Gastroesophageal sphincter (tissue), 4 donors: ENCODE measurements at regions not wholly inside any gene's neighbourhood (a gene's known extent, or its start where the extent isn't known, plus 50 kb on each side); places are given as distances from the start of the nearest gene placed in this dataset.

Experiments
- ATAC-seq: fragments of 150-250 bp; one replicate; pipeline ENCODE4 v1.9.1; 2016; ENCODE audit warnings: mild to moderate bottlenecking, moderate library complexity
- H3K27ac ChIP-seq, 4 donors: fragments of 200-600 bp; sonication (generic) in 3 of 4; 1 replicate in 3 of 4; 2 replicates in 1 of 4; pipeline ENCODE4 v1.5.1; 2016 to 2019
- H3K27me3 ChIP-seq: fragments of 200-600 bp; sonication (generic); one replicate; pipeline ENCODE4 v1.5.1; 2019
- H3K36me3 ChIP-seq, 2 donors: fragments of 200-600 bp; sonication (generic); one replicate each; pipeline ENCODE4 v1.5.1; 2019; ENCODE audit warnings: control low read depth in 1 of 2
- H3K4me1 ChIP-seq, 3 donors: fragments of 200-600 bp; sonication (generic); 1 replicate in 2 of 3; 2 replicates in 1 of 3; pipeline ENCODE4 v1.5.1; 2016 to 2019; ENCODE audit warnings: control low read depth in 2 of 3
- H3K4me3 ChIP-seq, 2 donors: fragments of 200-600 bp; sonication (generic); one replicate each; pipeline ENCODE4 v1.5.1; 2019; ENCODE audit warnings: mild to moderate bottlenecking in 1 of 2, moderate library complexity in 1 of 2
- H3K9me3 ChIP-seq, 3 donors: fragments of 200-600 bp; sonication (generic); one replicate each; pipeline ENCODE4 v1.5.1; 2017 to 2019; ENCODE audit warnings: control low read depth in 2 of 3
- CTCF ChIP-seq, 4 experiments: fragments of 200-600 bp in 2 of 4; fragments of 450-650 bp in 2 of 4; sonication (generic) in 1 of 4; IDR thresholded peaks; one replicate each; pipeline ENCODE4 v1.5.1; 2017 to 2019; ENCODE audit warnings: antibody characterized with exemption in 4 of 4, mild to moderate bottlenecking in 2 of 4, moderate library complexity in 2 of 4
- EP300 ChIP-seq: sonication (generic); formaldehyde crosslinking; IDR thresholded peaks from one replicate; pipeline ENCODE4 v1.6.1; 2017; ENCODE audit warnings: antibody characterized with exemption, mild to moderate bottlenecking
- POLR2A ChIP-seq, 2 donors: fragments of 450-650 bp; IDR thresholded peaks; one replicate each; pipeline ENCODE4 v1.6.1; 2017; ENCODE audit warnings: antibody characterized with exemption in 2 of 2, mild to moderate bottlenecking in 2 of 2, moderate library complexity in 1 of 2
- POLR2AphosphoS5 ChIP-seq: sonication (generic); formaldehyde crosslinking; IDR thresholded peaks from one replicate; pipeline ENCODE4 v1.6.1; 2017; ENCODE audit warnings: antibody characterized with exemption
- WGBS, 2 donors: methylation state at CpG; one replicate each; pipeline ENCODE4 v1.1.5; 2018; ENCODE audit warnings: low coverage in 1 of 2; 5-methylcytosine and 5-hydroxymethylcytosine counted together

DNA sequence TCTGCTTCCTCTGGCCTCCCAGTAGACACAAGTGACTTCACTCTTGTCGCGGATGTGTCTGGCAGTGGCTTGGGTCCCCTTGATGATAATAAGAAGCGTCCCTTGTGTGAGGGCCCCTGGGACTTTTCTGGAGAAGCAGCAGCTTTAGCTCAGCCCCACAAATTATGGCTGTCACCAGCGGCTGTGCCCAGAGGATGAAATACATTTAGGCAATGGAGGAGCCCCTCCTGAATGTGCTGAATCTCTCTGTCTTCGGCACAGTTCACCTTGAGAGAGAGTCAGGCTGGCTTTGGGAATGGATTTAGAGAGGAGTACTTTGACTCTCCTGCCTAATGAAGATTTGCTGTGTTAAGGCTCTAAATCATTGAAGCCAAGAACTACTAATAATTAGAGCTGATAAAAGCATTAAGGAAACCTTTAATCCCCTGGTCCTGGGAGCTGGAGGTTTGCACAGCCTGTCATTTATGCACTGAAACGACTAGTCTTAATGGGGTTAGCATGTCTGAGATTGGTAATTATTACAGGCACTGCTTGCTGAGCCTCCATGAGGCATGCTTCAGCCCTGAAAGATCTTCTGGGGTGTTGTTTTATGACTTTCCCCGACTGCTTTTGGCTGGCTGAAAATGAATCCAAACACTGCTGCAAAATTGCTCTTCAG, 127.0 kb downstream of the TENT4A start:
- no peak for ATAC-seq
- no peaks in the 10 kb centered on the region for H3K9me3 ChIP-seq
- TF ChIP-seq POLR2A (IDR thresholded peaks at IDR 0.05) (no peak), CTCF (IDR thresholded peaks at IDR 0.05) (no peak), POLR2AphosphoS5 (no peak), EP300 (no peak)
- peaks cover 12% of the 10 kb centered on the region for H3K27me3 ChIP-seq
- H3K36me3 ChIP-seq, result no peaks in the 10 kb centered on the region
- WGBS, 2 donors, result 55 to 78% methylated on average over 3 to 7 of the region's 7 CpGs
- no peaks in the 10 kb centered on the region for H3K4me1 ChIP-seq
- H3K4me3 ChIP-seq, result no peak overlapping the region
- H3K27ac ChIP-seq, result no peak overlapping the region

DNA sequence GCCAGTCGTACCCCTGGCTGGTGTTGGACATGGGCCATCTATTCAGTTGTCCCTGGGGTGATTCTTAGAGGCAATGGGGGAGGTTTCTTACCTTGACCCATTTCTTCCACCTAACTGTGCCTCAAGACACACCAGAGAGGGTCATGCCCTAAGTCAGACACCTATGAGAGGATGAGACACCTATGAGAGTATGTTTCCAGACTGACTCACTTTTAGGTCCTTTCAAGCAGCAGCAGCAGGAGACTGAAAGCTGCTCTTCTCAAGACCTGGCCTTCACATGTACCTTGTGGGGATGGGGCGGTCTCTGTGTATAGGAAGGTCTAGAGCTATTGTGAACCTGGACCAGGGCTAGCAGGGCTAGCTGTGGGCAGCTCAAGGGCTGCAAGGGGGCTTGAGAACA, 130.1 kb downstream of the TENT4A start:
- Histone ChIP-seq H3K27me3 (peaks cover 3% of the 10 kb centered on the region), H3K4me1 (no peaks in the 10 kb centered on the region), H3K27ac (no peak overlapping the region), H3K4me3 (no peak overlapping the region), H3K9me3 (no peaks in the 10 kb centered on the region), H3K36me3 (no peaks in the 10 kb centered on the region)
- TF ChIP-seq POLR2A (IDR thresholded peaks at IDR 0.05) (no peak), POLR2AphosphoS5 (no peak), CTCF (IDR thresholded peaks at IDR 0.05) (no peak), EP300 (no peak)
- 43 to 75% methylated on average over 1 of the region's 2 CpGs for WGBS, 2 donors
- no peak for ATAC-seq

- ATAC-seq, result no peak
These were observed 130.6 kb downstream of the TENT4A start for GRCh38 chr5:6843821-6844220.

GRCh38 chr5:6845856-6846255, 132.6 kb downstream of the TENT4A start:
- H3K27ac ChIP-seq, result no peak overlapping the region
- H3K36me3 ChIP-seq, result no peaks in the 10 kb centered on the region
- peaks cover 0 to 4% (median 0%) of the 10 kb centered on the region in 3 donors for H3K9me3 ChIP-seq
- H3K27me3 ChIP-seq, result no peaks in the 10 kb centered on the region
- H3K4me3 ChIP-seq, result no peak overlapping the region
- H3K4me1 ChIP-seq, result no peaks in the 10 kb centered on the region
- no peak for ATAC-seq
- 90% methylated on average over 2 of the region's 17 CpGs for WGBS, 2 donors
- TF ChIP-seq POLR2A (IDR thresholded peaks at IDR 0.05), result no peak
- no peak for TF ChIP-seq EP300
- TF ChIP-seq CTCF (IDR thresholded peaks at IDR 0.05), result no peak
- TF ChIP-seq POLR2AphosphoS5, result no peak

More at GRCh38 chr5:6843821-6844220, 130.6 kb downstream of the TENT4A start:
- Histone ChIP-seq H3K27me3 (no peaks in the 10 kb centered on the region), H3K27ac (no peak overlapping the region), H3K4me3 (no peak overlapping the region), H3K4me1 (no peaks in the 10 kb centered on the region), H3K9me3 (no peaks in the 10 kb centered on the region), H3K36me3 (no peaks in the 10 kb centered on the region)
- WGBS, 2 donors, result 67 to 84% methylated on average over 2 to 6 of the region's 8 CpGs
- TF ChIP-seq EP300, result no peak
- TF ChIP-seq POLR2A (IDR thresholded peaks at IDR 0.05), result no peak
- no peak for TF ChIP-seq CTCF (IDR thresholded peaks at IDR 0.05)
- no peak for TF ChIP-seq POLR2AphosphoS5

- no peak overlapping the region for H3K4me3 ChIP-seq
- no peaks in the 10 kb centered on the region for H3K27me3 ChIP-seq
- ATAC-seq, result no peak
- 85 to 86% methylated on average over 4 to 6 of the region's 6 CpGs for WGBS, 2 donors
- no peak for TF ChIP-seq CTCF (IDR thresholded peaks at IDR 0.05)
- no peak for TF ChIP-seq POLR2AphosphoS5
- no peak for TF ChIP-seq POLR2A (IDR thresholded peaks at IDR 0.05)
- TF ChIP-seq EP300, result no peak
- H3K36me3 ChIP-seq, result no peaks in the 10 kb centered on the region
- peaks cover 0 to 23% (median 0%) of the 10 kb centered on the region in 3 donors for H3K9me3 ChIP-seq
- no peak overlapping the region for H3K27ac ChIP-seq
- no peaks in the 10 kb centered on the region for H3K4me1 ChIP-seq
These were observed 134.6 kb downstream of the TENT4A start for GRCh38 chr5:6847870-6848269.
